RWPE2 (cell line): ENCODE measurements at regions not wholly inside any gene's neighbourhood (a gene's known extent, or its start where the extent isn't known, plus 50 kb on each side); places are given as distances from the start of the nearest gene placed in this dataset.

Source experiments
- ATAC-seq: fragments of 200-7000 bp; cut with Tn5 transposase; 3 replicates; pipeline ENCODE4 v1.9.1; 2021; ENCODE audit warnings: low read depth
- DNase-seq: peaks from one replicate; pipeline ENCODE4 v3.0.0-alpha.2; 2020; ENCODE audit warnings: low spot score
- H3K27ac ChIP-seq: fragments of 450-650 bp; 2 replicates; pipeline ENCODE4 v1.5.1; 2017; ENCODE audit warnings: mild to moderate bottlenecking; ENCODE audit not compliant: poor library complexity, severe bottlenecking
- H3K27me3 ChIP-seq: fragments of 250-450 bp; sonication (Bioruptor Pico); 2 replicates; pipeline ENCODE4 v1.5.1; 2021; ENCODE audit warnings: mild to moderate bottlenecking, moderate library complexity; ENCODE audit not compliant: insufficient read depth, poor library complexity, severe bottlenecking
- H3K36me3 ChIP-seq: fragments of 250-450 bp; sonication (Bioruptor Pico); 2 replicates; pipeline ENCODE4 v1.5.1; 2020; ENCODE audit warnings: low read depth, mild to moderate bottlenecking, moderate library complexity
- H3K4me1 ChIP-seq: fragments of 250-450 bp; sonication (Bioruptor Pico); 2 replicates; pipeline ENCODE4 v1.5.1; 2021; ENCODE audit warnings: mild to moderate bottlenecking, moderate library complexity; ENCODE audit not compliant: insufficient read depth, poor library complexity, severe bottlenecking
- H3K4me3 ChIP-seq: fragments of 250-450 bp; sonication (Bioruptor Pico); 2 replicates; pipeline ENCODE4 v1.5.1; 2021; ENCODE audit warnings: mild to moderate bottlenecking, moderate library complexity; ENCODE audit not compliant: severe bottlenecking
- H3K9me3 ChIP-seq: fragments of 250-450 bp; sonication (Bioruptor Pico); 2 replicates; pipeline ENCODE4 v1.5.1; 2021; ENCODE audit warnings: mild to moderate bottlenecking, moderate library complexity; ENCODE audit not compliant: severe bottlenecking
- CTCF ChIP-seq: fragments of 450-650 bp; IDR thresholded peaks from one replicate; pipeline ENCODE4 v1.5.1; 2017; ENCODE audit warnings: mild to moderate bottlenecking, moderate library complexity; ENCODE audit not compliant: poor library complexity, severe bottlenecking

GRCh38 chr6:3568396-3569082 is 111.7 kb upstream of the SLC22A23 start:
- TF ChIP-seq CTCF = no peak
- no peak for DNase-seq
- Histone ChIP-seq H3K27ac (no peak overlapping the region), H3K9me3 (no peaks in the 10 kb centered on the region), H3K36me3 (no peaks in the 10 kb centered on the region), H3K27me3 (no peaks in the 10 kb centered on the region), H3K4me1 (no peaks in the 10 kb centered on the region), H3K4me3 (no peak overlapping the region)
- no peak for ATAC-seq

GRCh38 chr6:3566812-3567211 is 110.0 kb upstream of the SLC22A23 start:
- H3K36me3 ChIP-seq = no peaks in the 10 kb centered on the region
- no peak for ATAC-seq
- H3K4me3 ChIP-seq = no peak overlapping the region
- no peaks in the 10 kb centered on the region for H3K4me1 ChIP-seq
- H3K9me3 ChIP-seq = no peaks in the 10 kb centered on the region
- no peak overlapping the region for H3K27ac ChIP-seq
- DNase-seq = no peak
- TF ChIP-seq CTCF = no peak
- no peaks in the 10 kb centered on the region for H3K27me3 ChIP-seq

DNA sequence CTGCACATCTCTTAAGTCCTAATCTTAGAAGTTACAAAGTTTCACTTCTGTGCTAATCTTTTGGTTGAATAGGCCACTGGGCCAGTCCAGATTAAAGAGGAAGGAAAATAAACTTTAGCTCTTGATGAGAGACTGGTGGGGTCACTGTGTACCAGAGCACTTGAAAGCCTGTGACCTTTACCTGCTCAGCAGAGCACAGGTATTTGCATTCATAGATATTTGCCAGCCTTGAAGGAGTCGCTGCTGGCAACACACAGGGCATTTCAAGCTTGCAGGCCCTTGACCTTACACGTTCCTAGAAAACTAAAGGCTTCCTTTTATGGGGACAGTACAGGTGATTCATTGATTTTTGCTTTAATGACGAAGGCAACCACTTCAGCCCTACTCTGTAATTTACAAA is 108.4 kb upstream of the SLC22A23 start:
- ATAC-seq = no peak
- DNase-seq = no peak
- H3K27me3 ChIP-seq = no peaks in the 10 kb centered on the region
- no peaks in the 10 kb centered on the region for H3K36me3 ChIP-seq
- H3K27ac ChIP-seq = no peak overlapping the region
- H3K9me3 ChIP-seq = no peaks in the 10 kb centered on the region
- no peak for TF ChIP-seq CTCF
- H3K4me3 ChIP-seq = no peak overlapping the region
- no peaks in the 10 kb centered on the region for H3K4me1 ChIP-seq

GRCh38 chr6:3561725-3562124 is 104.9 kb upstream of the SLC22A23 start:
- no peaks in the 10 kb centered on the region for H3K36me3 ChIP-seq
- DNase-seq (no peak), ATAC-seq (no peak)
- no peak overlapping the region for H3K27ac ChIP-seq
- no peaks in the 10 kb centered on the region for H3K27me3 ChIP-seq
- peak; percentile 11 for TF ChIP-seq CTCF
- H3K4me3 ChIP-seq = no peak overlapping the region
- no peaks in the 10 kb centered on the region for H3K4me1 ChIP-seq
- H3K9me3 ChIP-seq = no peaks in the 10 kb centered on the region

- DNase-seq = no peak
- no peak for TF ChIP-seq CTCF
- no peaks in the 10 kb centered on the region for H3K4me1 ChIP-seq
These were observed 103.4 kb upstream of the SLC22A23 start for GRCh38 chr6:3560211-3560610.

More at GRCh38 chr6:3560211-3560610, 103.4 kb upstream of the SLC22A23 start:
- Histone ChIP-seq H3K9me3 (no peaks in the 10 kb centered on the region), H3K36me3 (no peaks in the 10 kb centered on the region), H3K27me3 (no peaks in the 10 kb centered on the region), H3K27ac (no peak overlapping the region), H3K4me3 (no peak overlapping the region)
- ATAC-seq = no peak
